Activated T-helper 17 cell treated with anti-CD3 and anti-CD28 coated beads, Interleukin-2, amount 50 U/mL, for 72 hours (primary cell): ENCODE measurements at regions not wholly inside any gene's neighbourhood (a gene's known extent, or its start where the extent isn't known, plus 50 kb on each side); places are given as distances from the start of the nearest gene placed in this dataset.
"Not testable (repeated sequence)": the region's sequence is repeated elsewhere in the genome, so short reads cannot be mapped to it uniquely, and the experiment has no call there.

Experiments
- ATAC-seq: fragments of 150-1000 bp; cut with Tn5 transposase; replicated peaks from 2 replicates; pipeline ENCODE4 v1.10.0; 2021; ENCODE audit warnings: mild to moderate bottlenecking, moderate library complexity
- H3K27ac Mint-ChIP-seq: one replicate; pipeline ENCODE4 v1.8.0; 2022; ENCODE audit warnings: mixed read lengths
- H3K27me3 Mint-ChIP-seq: one replicate; pipeline ENCODE4 v1.8.0; 2022; ENCODE audit warnings: mixed read lengths
- H3K36me3 Mint-ChIP-seq: one replicate; pipeline ENCODE4 v1.8.0; 2022; ENCODE audit warnings: low read depth, mild to moderate bottlenecking, mixed read lengths
- H3K4me1 Mint-ChIP-seq: one replicate; pipeline ENCODE4 v1.8.0; 2022; ENCODE audit warnings: mixed read lengths
- H3K4me3 Mint-ChIP-seq: one replicate; pipeline ENCODE4 v1.8.0; 2022; ENCODE audit warnings: mild to moderate bottlenecking, mixed read lengths
- H3K9me3 Mint-ChIP-seq: one replicate; pipeline ENCODE4 v1.8.0; 2022; ENCODE audit warnings: mixed read lengths

GRCh38 chr3:127413871-127414270 lies 126.0 kb upstream of the PRR20G start:
- Mint-ChIP-seq H3K27me3 (peaks cover 48% of the 10 kb centered on the region), H3K27ac (no peak overlapping the region), H3K4me3 (no peak overlapping the region), H3K36me3 (no peaks in the 10 kb centered on the region), H3K4me1 (no peaks in the 10 kb centered on the region), H3K9me3 (no peaks in the 10 kb centered on the region)
- no peak for ATAC-seq

- Mint-ChIP-seq H3K27me3 (peaks cover 47% of the 10 kb centered on the region), H3K4me1 (no peaks in the 10 kb centered on the region), H3K27ac (no peak overlapping the region), H3K9me3 (no peaks in the 10 kb centered on the region), H3K36me3 (no peaks in the 10 kb centered on the region), H3K4me3 (no peak overlapping the region)
- ATAC-seq = no peak
These were observed 125.5 kb upstream of the PRR20G start for GRCh38 chr3:127413318-127413673.

- Mint-ChIP-seq H3K4me1 (no peaks in the 10 kb centered on the region), H3K36me3 (no peaks in the 10 kb centered on the region), H3K4me3 (no peak overlapping the region), H3K27ac (no peak overlapping the region), H3K9me3 (no peaks in the 10 kb centered on the region), H3K27me3 (peaks cover 46% of the 10 kb centered on the region)
- no peak for ATAC-seq
These were observed 124.9 kb upstream of the PRR20G start for GRCh38 chr3:127412578-127413317.

GRCh38 chr3:127411875-127412274 lies 124.0 kb upstream of the PRR20G start:
- H3K4me3 Mint-ChIP-seq, H3K27ac Mint-ChIP-seq, H3K9me3 Mint-ChIP-seq, H3K36me3 Mint-ChIP-seq, ATAC-seq, H3K4me1 Mint-ChIP-seq: not testable (repeated sequence)
- H3K27me3 Mint-ChIP-seq = peaks cover 39% of the 10 kb centered on the region

- Mint-ChIP-seq H3K36me3 (no peaks in the 10 kb centered on the region), H3K9me3 (no peaks in the 10 kb centered on the region), H3K27me3 (peaks cover 37% of the 10 kb centered on the region), H3K4me1 (no peaks in the 10 kb centered on the region), H3K27ac (no peak overlapping the region), H3K4me3 (no peak overlapping the region)
- no peak for ATAC-seq
These were observed 123.4 kb upstream of the PRR20G start for GRCh38 chr3:127411083-127411727.

- no peak for ATAC-seq
- no peaks in the 10 kb centered on the region for H3K4me1 Mint-ChIP-seq
- H3K4me3 Mint-ChIP-seq = no peak overlapping the region
- no peaks in the 10 kb centered on the region for H3K9me3 Mint-ChIP-seq
- no peak overlapping the region for H3K27ac Mint-ChIP-seq
- peaks cover 41% of the 10 kb centered on the region for H3K27me3 Mint-ChIP-seq
- H3K36me3 Mint-ChIP-seq = no peaks in the 10 kb centered on the region
These were observed 122.8 kb upstream of the PRR20G start for GRCh38 chr3:127410678-127411077.

- Mint-ChIP-seq H3K27ac (no peak overlapping the region), H3K4me3 (no peak overlapping the region), H3K4me1 (no peaks in the 10 kb centered on the region), H3K27me3 (peaks cover 41% of the 10 kb centered on the region), H3K9me3 (no peaks in the 10 kb centered on the region), H3K36me3 (no peaks in the 10 kb centered on the region)
- ATAC-seq = no peak
These were observed 122.3 kb upstream of the PRR20G start for GRCh38 chr3:127410137-127410488.

- no peaks in the 10 kb centered on the region for H3K36me3 Mint-ChIP-seq
- H3K4me1 Mint-ChIP-seq = no peaks in the 10 kb centered on the region
- H3K4me3 Mint-ChIP-seq = no peak overlapping the region
- no peak for ATAC-seq
- H3K27ac Mint-ChIP-seq = no peak overlapping the region
- H3K9me3 Mint-ChIP-seq = no peaks in the 10 kb centered on the region
- peaks cover 39% of the 10 kb centered on the region for H3K27me3 Mint-ChIP-seq
These were observed 121.7 kb upstream of the PRR20G start for GRCh38 chr3:127409421-127410136.

- Mint-ChIP-seq H3K9me3 (no peaks in the 10 kb centered on the region), H3K27me3 (peaks cover 33% of the 10 kb centered on the region), H3K36me3 (no peaks in the 10 kb centered on the region), H3K27ac (no peak overlapping the region), H3K4me3 (no peak overlapping the region), H3K4me1 (no peaks in the 10 kb centered on the region)
- no peak for ATAC-seq
These were observed 121.0 kb upstream of the PRR20G start for GRCh38 chr3:127408684-127409420.

- H3K9me3 Mint-ChIP-seq = no peaks in the 10 kb centered on the region
These were observed 120.3 kb upstream of the PRR20G start for GRCh38 chr3:127408022-127408683.

GRCh38 chr3:127407026-127407939 lies 119.4 kb upstream of the PRR20G start:
- peaks cover 21% of the 10 kb centered on the region for H3K27me3 Mint-ChIP-seq
- H3K36me3 Mint-ChIP-seq = no peaks in the 10 kb centered on the region
- ATAC-seq = no peak
- no peaks in the 10 kb centered on the region for H3K9me3 Mint-ChIP-seq
- no peak overlapping the region for H3K4me3 Mint-ChIP-seq
- no peaks in the 10 kb centered on the region for H3K4me1 Mint-ChIP-seq
- no peak overlapping the region for H3K27ac Mint-ChIP-seq

More at GRCh38 chr3:127408022-127408683, 120.3 kb upstream of the PRR20G start:
- Mint-ChIP-seq H3K27ac (no peak overlapping the region), H3K27me3 (peaks cover 29% of the 10 kb centered on the region), H3K4me3 (no peak overlapping the region), H3K36me3 (no peaks in the 10 kb centered on the region), H3K4me1 (no peaks in the 10 kb centered on the region)
- no peak for ATAC-seq

- no peak overlapping the region for H3K4me3 Mint-ChIP-seq
- H3K27ac Mint-ChIP-seq = no peak overlapping the region
- peaks cover 21% of the 10 kb centered on the region for H3K27me3 Mint-ChIP-seq
- peak; percentile 28 for ATAC-seq
- H3K36me3 Mint-ChIP-seq = no peaks in the 10 kb centered on the region
- no peaks in the 10 kb centered on the region for H3K9me3 Mint-ChIP-seq
- no peaks in the 10 kb centered on the region for H3K4me1 Mint-ChIP-seq
These were observed 118.6 kb upstream of the PRR20G start for GRCh38 chr3:127406309-127407025.

GRCh38 chr3:127405791-127406190 lies 117.9 kb upstream of the PRR20G start:
- H3K36me3 Mint-ChIP-seq = no peaks in the 10 kb centered on the region
- H3K4me3 Mint-ChIP-seq = no peak overlapping the region
- no peak for ATAC-seq
- H3K27ac Mint-ChIP-seq = no peak overlapping the region
- H3K27me3 Mint-ChIP-seq = peaks cover 24% of the 10 kb centered on the region
- H3K9me3 Mint-ChIP-seq = no peaks in the 10 kb centered on the region
- H3K4me1 Mint-ChIP-seq = no peaks in the 10 kb centered on the region
